Neural progenitor cell (in vitro differentiated cells): ENCODE measurements at regions not wholly inside any gene's neighbourhood (a gene's known extent, or its start where the extent isn't known, plus 50 kb on each side); places are given as distances from the start of the nearest gene placed in this dataset.
A peak's percentile ranks its signal among the peaks of the same experiment; 100 is the strongest.

Experiments
- DNase-seq: peaks from one replicate; pipeline ENCODE4 v3.0.0-alpha.2; 2016; ENCODE audit warnings: low spot score
- H2AFZ ChIP-seq: fragments of 200-600 bp; sonication (generic); replicated peaks from 2 replicates; pipeline ENCODE4 v1.6.1; 2016; ENCODE audit warnings: antibody characterized with exemption
- H3F3A ChIP-seq: fragments of 200-600 bp; sonication (generic); 2 replicates; pipeline ENCODE4 v1.6.1; 2016; ENCODE audit warnings: antibody characterized with exemption, low read depth
- H3K27ac ChIP-seq: fragments of 200-600 bp; sonication (generic); 2 replicates; pipeline ENCODE4 v1.5.1; 2016; ENCODE audit warnings: mild to moderate bottlenecking
- H3K27me3 ChIP-seq: fragments of 200-600 bp; sonication (generic); 2 replicates; pipeline ENCODE4 v1.6.1; 2016; ENCODE audit warnings: mild to moderate bottlenecking, moderate library complexity
- H3K36me3 ChIP-seq: fragments of 200-600 bp; sonication (generic); 2 replicates; pipeline ENCODE4 v1.5.1; 2016
- H3K4me1 ChIP-seq: fragments of 200-600 bp; sonication (generic); 2 replicates; pipeline ENCODE4 v1.6.1; 2016; ENCODE audit warnings: mixed run types
- H3K4me2 ChIP-seq: fragments of 200-600 bp; sonication (generic); 2 replicates; pipeline ENCODE4 v1.6.1; 2016
- H3K4me3 ChIP-seq: fragments of 200-600 bp; sonication (generic); 2 replicates; pipeline ENCODE4 v1.5.1; 2016
- H3K79me2 ChIP-seq: fragments of 200-600 bp; sonication (generic); 2 replicates; pipeline ENCODE4 v1.6.1; 2016; ENCODE audit warnings: low read depth
- H3K9ac ChIP-seq: fragments of 200-600 bp; sonication (generic); 2 replicates; pipeline ENCODE4 v1.6.1; 2016
- H3K9me3 ChIP-seq: fragments of 200-600 bp; sonication (generic); 2 replicates; pipeline ENCODE4 v1.5.1; 2016; ENCODE audit warnings: low read depth
- H4K20me1 ChIP-seq: fragments of 200-600 bp; sonication (generic); 2 replicates; pipeline ENCODE4 v1.6.1; 2016; ENCODE audit warnings: low read depth
- H3K27ac Mint-ChIP-seq: 3 replicates; pipeline ENCODE4 v1.8.0; 2021; ENCODE audit warnings: mixed read lengths
- H3K27me3 Mint-ChIP-seq: 2 replicates; pipeline ENCODE4 v1.8.0; 2022; ENCODE audit warnings: low read depth, mild to moderate bottlenecking, inconsistent platforms, moderate library complexity, mixed read lengths; ENCODE audit not compliant: insufficient read depth
- H3K36me3 Mint-ChIP-seq: 3 replicates; pipeline ENCODE4 v1.8.0; 2021; ENCODE audit warnings: mixed read lengths
- H3K4me1 Mint-ChIP-seq: 3 replicates; pipeline ENCODE4 v1.8.0; 2021; ENCODE audit warnings: mixed read lengths
- H3K4me3 Mint-ChIP-seq: 3 replicates; pipeline ENCODE4 v1.8.0; 2021; ENCODE audit warnings: mild to moderate bottlenecking, moderate library complexity, mixed read lengths
- H3K9me3 Mint-ChIP-seq: 3 replicates; pipeline ENCODE4 v1.8.0; 2020; ENCODE audit warnings: mixed read lengths
- EZH2 ChIP-seq: fragments of 200-600 bp; sonication (generic); IDR thresholded peaks from 2 replicates; pipeline ENCODE4 v1.6.1; 2017; ENCODE audit warnings: antibody characterized with exemption, mild to moderate bottlenecking, moderate library complexity
- EZH2phosphoT487 ChIP-seq: fragments of 200-600 bp; sonication (generic); IDR thresholded peaks from 2 replicates; pipeline ENCODE4 v1.6.1; 2017; ENCODE audit warnings: antibody characterized with exemption
- TF ChIP-seq, protein P1 (sequence below): fragments of 200-600 bp; sonication (generic); IDR thresholded peaks from 2 replicates; pipeline ENCODE4 v1.5.1; 2017; ENCODE audit warnings: antibody characterized with exemption, mild to moderate bottlenecking

DNA sequence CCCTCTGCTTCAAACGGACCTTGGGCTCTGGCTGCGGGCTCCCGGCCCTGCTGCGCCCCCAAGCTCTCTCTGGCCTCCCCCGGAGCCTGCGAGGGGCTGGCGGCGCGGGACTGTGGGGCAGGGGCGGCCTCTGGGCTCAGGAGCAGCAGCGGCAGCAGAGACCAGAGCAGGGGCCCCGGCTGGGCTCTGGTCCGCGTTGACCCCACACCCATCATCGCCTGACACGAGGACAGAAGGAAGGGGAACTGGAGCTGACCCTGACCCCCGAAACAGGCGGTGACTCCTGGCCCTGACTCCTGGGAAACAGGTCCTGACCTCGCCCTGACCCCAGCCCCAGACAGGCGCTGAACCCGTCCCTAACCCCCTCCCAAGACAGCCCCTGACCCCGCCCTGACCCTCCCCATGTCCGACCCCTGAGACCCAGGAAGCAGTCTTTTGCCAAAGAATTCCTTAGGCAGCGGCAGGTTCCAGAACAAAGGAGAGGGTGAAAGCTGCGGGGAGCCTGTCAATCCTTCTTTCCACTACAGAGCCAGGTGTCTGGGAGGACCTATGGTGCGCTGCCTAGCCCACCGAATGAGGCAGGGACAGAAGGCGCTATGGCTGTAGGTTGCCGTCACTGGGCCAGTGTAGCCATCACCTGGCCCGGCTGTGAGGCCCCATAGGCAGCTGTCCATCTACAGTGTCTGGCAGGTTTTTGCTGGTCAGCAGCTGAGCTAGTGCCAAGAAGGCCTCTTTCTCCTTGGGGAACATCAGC is 74.7 kb upstream of the SPTLC1 start:
- peaks cover 4% of the 10 kb centered on the region for H3K27me3 Mint-ChIP-seq
- DNase-seq, result peak; percentile 67
- Histone ChIP-seq H3K79me2 (no peaks in the 10 kb centered on the region), H3F3A (no peaks in the 10 kb centered on the region), H3K4me2 (no peak overlapping the region), H2AFZ (no peak overlapping the region), H3K27ac (no peak overlapping the region), H3K27me3 (no peaks in the 10 kb centered on the region), H3K4me1 (peaks cover 5% of the 10 kb centered on the region), H3K4me3 (no peak overlapping the region), H3K9ac (no peak overlapping the region), H3K36me3 (no peaks in the 10 kb centered on the region), H4K20me1 (no peaks in the 10 kb centered on the region), H3K9me3 (no peaks in the 10 kb centered on the region)
- H3K4me3 Mint-ChIP-seq, result no peak overlapping the region
- H3K9me3 Mint-ChIP-seq, result no peaks in the 10 kb centered on the region
- H3K27ac Mint-ChIP-seq, result no peak overlapping the region
- peaks cover 13% of the 10 kb centered on the region for H3K4me1 Mint-ChIP-seq
- no peaks in the 10 kb centered on the region for H3K36me3 Mint-ChIP-seq
- TF ChIP-seq, protein P1, sequence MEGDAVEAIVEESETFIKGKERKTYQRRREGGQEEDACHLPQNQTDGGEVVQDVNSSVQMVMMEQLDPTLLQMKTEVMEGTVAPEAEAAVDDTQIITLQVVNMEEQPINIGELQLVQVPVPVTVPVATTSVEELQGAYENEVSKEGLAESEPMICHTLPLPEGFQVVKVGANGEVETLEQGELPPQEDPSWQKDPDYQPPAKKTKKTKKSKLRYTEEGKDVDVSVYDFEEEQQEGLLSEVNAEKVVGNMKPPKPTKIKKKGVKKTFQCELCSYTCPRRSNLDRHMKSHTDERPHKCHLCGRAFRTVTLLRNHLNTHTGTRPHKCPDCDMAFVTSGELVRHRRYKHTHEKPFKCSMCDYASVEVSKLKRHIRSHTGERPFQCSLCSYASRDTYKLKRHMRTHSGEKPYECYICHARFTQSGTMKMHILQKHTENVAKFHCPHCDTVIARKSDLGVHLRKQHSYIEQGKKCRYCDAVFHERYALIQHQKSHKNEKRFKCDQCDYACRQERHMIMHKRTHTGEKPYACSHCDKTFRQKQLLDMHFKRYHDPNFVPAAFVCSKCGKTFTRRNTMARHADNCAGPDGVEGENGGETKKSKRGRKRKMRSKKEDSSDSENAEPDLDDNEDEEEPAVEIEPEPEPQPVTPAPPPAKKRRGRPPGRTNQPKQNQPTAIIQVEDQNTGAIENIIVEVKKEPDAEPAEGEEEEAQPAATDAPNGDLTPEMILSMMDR, result no peak
- TF ChIP-seq EZH2 (no peak), EZH2phosphoT487 (no peak)

DNA sequence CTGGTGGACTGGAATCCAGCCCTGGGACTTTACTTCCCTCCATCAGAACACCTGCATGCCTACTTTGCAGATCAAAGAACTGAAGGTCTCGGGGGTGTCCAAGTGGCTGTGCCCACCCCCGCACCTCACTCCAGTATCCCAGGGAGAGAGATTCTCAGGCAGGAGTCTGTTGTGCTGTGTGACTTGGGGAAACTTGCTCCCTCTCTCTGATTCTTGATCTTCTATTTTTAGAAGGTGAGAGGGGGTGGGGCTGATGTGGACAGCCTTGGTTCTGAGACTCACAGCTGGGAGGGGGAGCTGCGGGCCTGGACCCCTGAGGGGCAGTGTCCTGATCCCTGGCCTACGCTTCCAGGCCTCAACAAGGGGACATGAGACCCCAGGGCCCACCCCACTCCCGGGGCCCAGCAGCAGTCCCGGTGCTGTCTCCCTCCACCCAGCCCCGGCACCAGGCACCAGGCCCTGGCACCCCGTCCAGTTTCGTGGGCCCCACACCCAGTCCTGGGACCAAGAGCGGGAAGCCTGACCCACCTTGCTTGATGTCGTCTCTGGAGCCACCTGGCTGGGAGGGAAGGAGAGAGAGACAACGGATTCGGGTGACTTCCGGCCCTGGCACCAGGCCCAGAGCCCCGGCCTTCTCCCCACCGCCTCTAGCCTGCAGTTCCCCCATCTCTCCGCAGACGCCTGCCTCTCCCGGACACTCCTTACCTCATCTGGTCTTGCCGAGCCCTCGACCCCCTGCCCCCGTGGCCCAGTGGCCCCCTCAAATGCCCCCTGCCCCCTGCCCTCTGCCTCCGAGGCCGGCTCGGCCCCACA is 74.0 kb upstream of the SPTLC1 start:
- Mint-ChIP-seq H3K4me1 (peaks cover 13% of the 10 kb centered on the region), H3K4me3 (no peak overlapping the region)
- no peak overlapping the region for H3K27ac ChIP-seq

DNA sequence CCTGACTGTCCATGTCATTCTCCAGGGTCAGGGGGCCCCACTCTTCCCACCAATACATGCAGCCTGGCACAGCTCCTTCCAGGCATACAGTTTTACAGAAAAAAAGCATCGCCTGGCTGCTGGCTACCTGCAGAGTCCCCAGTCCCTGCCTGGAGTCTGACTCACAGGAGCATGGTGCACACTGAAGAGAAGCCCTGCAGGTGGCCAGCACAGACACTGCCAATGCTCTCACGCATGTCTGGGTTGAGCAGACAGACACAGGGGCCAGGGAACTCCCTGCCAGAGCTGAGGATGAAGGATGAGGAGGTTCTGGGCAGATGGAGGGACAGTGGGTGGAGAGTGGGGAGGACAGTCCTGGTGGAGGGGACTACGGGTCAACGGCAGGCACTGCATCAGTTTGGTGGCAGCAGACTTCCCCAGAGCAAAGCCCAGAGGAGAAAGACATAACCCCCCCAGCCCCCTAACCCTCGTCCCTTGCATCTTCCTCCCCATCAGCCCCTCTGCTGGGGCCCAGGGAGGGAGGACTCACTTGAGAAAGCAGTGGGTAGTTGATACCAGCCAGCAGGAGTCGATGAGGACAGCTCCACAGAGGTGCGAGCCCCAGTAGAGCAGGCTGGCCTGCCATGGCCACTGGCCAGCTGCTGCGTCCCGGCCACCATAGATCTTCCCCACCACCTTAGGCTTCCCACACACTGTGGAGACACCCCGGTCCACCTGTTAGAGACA is 72.9 kb upstream of the SPTLC1 start:
- H3K36me3 Mint-ChIP-seq, result no peaks in the 10 kb centered on the region
- DNase-seq, result no peak
- Histone ChIP-seq H3K27me3 (no peaks in the 10 kb centered on the region), H4K20me1 (no peaks in the 10 kb centered on the region), H3K36me3 (no peaks in the 10 kb centered on the region), H3K9me3 (no peaks in the 10 kb centered on the region), H3K9ac (no peak overlapping the region), H3K4me3 (no peak overlapping the region), H2AFZ (no peak overlapping the region), H3K79me2 (no peaks in the 10 kb centered on the region), H3K4me2 (no peak overlapping the region), H3F3A (no peaks in the 10 kb centered on the region), H3K4me1 (peaks cover 5% of the 10 kb centered on the region), H3K27ac (no peak overlapping the region)
- no peak overlapping the region for H3K4me3 Mint-ChIP-seq
- H3K4me1 Mint-ChIP-seq, result peaks cover 13% of the 10 kb centered on the region
- no peak overlapping the region for H3K27ac Mint-ChIP-seq
- H3K27me3 Mint-ChIP-seq, result peaks cover 4% of the 10 kb centered on the region
- no peak for TF ChIP-seq EZH2phosphoT487
- TF ChIP-seq, protein P1, result no peak
- TF ChIP-seq EZH2, result no peak
- no peaks in the 10 kb centered on the region for H3K9me3 Mint-ChIP-seq

More for the DNA sequence above, 74.0 kb upstream of the SPTLC1 start:
- H3K27me3 ChIP-seq, result no peaks in the 10 kb centered on the region
- H3K36me3 Mint-ChIP-seq, result no peaks in the 10 kb centered on the region
- no peaks in the 10 kb centered on the region for H3K79me2 ChIP-seq
- H4K20me1 ChIP-seq, result no peaks in the 10 kb centered on the region
- no peaks in the 10 kb centered on the region for H3K9me3 ChIP-seq
- H3K9ac ChIP-seq, result no peak overlapping the region
- H3K4me3 ChIP-seq, result no peak overlapping the region
- DNase-seq, result no peak
- peaks cover 5% of the 10 kb centered on the region for H3K4me1 ChIP-seq
- no peaks in the 10 kb centered on the region for H3K9me3 Mint-ChIP-seq
- H3K27me3 Mint-ChIP-seq, result peaks cover 4% of the 10 kb centered on the region
- H3K27ac Mint-ChIP-seq, result no peak overlapping the region
- no peak overlapping the region for H3K4me2 ChIP-seq
- no peaks in the 10 kb centered on the region for H3K36me3 ChIP-seq
- TF ChIP-seq, protein P1, result no peak
- no peak for TF ChIP-seq EZH2phosphoT487
- no peak for TF ChIP-seq EZH2
- no peak overlapping the region for H2AFZ ChIP-seq
- no peaks in the 10 kb centered on the region for H3F3A ChIP-seq
